GM19463 (cell line): ENCODE measurements at regions not wholly inside any gene's neighbourhood (a gene's known extent, or its start where the extent isn't known, plus 50 kb on each side); places are given as distances from the start of the nearest gene placed in this dataset.
"Not testable (repeated sequence)": the region's sequence is repeated elsewhere in the genome, so short reads cannot be mapped to it uniquely, and the experiment has no call there.

Experiments
- ATAC-seq: cut with Tn5 transposase; IDR thresholded peaks from one replicate; pipeline ENCODE4 v1.9.1; 2021; ENCODE audit warnings: mild to moderate bottlenecking, moderate library complexity; ENCODE audit not compliant: unreplicated experiment

DNA sequence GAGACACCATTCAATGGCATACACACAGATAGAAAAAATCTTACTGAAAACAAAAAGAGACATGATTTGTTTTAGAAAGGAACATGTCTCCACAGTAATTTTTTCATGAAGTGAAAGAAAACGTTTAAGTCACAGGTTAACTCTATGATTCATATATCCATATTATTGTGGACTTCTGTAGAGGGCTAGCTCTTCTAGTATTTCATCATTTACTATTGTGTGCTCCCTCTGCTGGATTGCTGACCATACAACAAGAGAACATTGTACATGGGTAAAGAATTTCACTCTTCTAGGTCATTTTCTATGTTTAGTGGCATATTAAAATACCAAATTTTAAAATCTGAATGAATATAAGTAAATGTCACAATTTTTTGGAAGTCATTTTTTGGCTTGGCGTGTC, 91.8 kb upstream of the POU3F4 start:
- peak; percentile 44 for ATAC-seq

DNA sequence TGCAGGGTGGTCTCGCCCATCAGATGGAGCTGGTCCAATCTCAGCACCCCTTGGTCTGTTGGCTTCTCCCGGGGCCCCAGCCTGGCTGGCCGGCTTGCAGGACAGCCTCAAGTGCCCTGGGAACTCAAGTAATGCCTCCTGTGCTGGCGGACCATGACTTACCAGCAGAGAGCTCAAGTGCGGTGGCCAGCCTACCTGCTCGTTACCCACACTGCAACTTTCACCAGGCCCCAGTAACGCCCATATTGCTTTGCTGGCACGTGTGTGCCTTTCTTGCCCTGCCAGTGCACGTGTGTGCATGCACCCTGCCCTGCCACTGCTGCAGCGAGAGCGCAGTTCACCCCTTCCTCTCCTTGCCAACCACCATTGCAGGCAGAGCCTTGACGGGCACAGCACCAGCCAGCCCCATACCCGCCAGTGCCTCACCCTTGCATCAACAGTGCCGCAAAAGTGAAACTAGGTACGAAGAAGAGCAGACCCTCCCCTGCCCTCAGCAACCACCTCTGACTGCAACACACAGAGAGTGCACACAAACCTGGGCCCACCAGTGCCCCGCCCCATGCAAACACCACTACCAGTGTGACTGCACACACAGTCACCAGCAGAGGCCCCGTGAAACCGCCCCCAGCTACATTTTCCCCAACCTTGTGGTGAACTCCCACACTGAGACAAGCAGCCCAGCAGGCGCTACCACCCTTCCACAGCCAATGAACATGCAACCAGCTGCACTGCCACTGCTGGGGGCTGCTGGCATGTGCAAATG, 88.9 kb upstream of the POU3F4 start:
- no peak for ATAC-seq

DNA sequence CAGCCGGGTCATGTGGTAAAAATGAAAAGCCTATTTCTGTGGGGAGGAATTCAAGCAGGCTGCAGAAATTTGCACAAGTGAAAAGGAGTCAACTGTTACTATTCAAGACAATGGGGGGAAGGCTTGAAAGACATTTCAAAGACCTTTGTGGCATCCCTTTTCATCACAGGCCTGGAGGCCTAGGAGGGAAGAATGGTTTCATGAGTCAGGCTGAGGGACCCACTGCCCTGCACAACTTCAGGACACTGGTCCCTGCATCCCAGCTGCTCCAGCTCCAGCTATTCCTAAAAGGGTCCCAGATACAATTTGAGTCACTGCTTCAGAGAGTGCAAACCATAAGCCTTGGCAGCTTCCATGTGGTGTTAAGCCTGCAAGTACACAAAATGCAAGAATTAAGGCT, 85.3 kb upstream of the POU3F4 start:
- ATAC-seq: no peak

DNA sequence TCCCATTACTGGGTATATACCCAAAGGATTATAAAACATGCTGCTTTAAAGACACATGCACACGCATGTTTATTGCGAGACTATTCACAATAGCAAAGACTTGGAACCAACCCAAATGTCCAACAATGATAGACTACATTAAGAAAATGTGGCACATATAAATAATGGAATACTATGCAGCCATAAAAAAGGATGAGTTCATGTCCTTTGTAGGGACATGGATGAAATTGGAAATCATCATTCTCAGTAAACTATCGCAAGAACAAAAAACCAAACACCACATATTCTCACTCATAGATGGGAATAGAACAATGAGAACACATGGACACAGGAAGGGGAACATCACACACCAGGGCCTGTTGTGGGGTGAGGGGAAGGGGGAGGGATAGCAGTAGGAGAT, 65.5 kb upstream of the POU3F4 start:
- ATAC-seq: not testable (repeated sequence)

DNA sequence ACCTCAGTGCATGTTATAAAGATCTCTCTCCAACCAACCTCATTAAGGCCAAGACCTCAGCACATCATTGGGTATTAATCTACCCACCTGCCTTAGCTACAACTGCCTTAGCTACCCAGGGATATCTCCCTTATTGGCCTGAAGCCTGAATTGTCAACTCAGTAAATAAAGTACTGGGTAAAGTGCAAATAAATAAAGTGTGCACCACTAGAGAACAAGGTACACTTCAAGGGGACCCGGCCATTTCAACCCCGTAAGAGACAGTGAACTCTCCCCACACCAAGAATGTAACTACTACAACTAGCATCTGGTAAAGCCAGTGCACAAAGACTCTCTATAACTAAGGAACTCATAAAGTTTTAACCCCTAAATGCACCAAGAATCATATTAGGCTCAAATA, 61.7 kb upstream of the POU3F4 start:
- no peak for ATAC-seq
